Upper lobe of right lung (tissue), 1 donor: ENCODE measurements at regions not wholly inside any gene's neighbourhood (a gene's known extent, or its start where the extent isn't known, plus 50 kb on each side); places are given as distances from the start of the nearest gene placed in this dataset.
"Not testable (repeated sequence)": the region's sequence is repeated elsewhere in the genome, so short reads cannot be mapped to it uniquely, and the experiment has no call there.

ENCODE experiments used
- ATAC-seq: fragments of 200-7000 bp; cut with Tn5 transposase; one replicate; pipeline ENCODE4 v1.9.1; 2020; ENCODE audit warnings: mild to moderate bottlenecking, moderate library complexity
- DNase-seq: peaks from one replicate; pipeline ENCODE4 v3.0.0-alpha.2; 2020
- H3K27ac ChIP-seq: fragments of 200-600 bp; one replicate; pipeline ENCODE4 v1.8.0; 2022
- H3K27me3 ChIP-seq: fragments of 200-600 bp; one replicate; pipeline ENCODE4 v1.8.0; 2022; ENCODE audit warnings: mild to moderate bottlenecking
- H3K36me3 ChIP-seq: fragments of 200-600 bp; one replicate; pipeline ENCODE4 v1.8.0; 2022
- H3K4me1 ChIP-seq: fragments of 200-600 bp; one replicate; pipeline ENCODE4 v1.8.0; 2022
- H3K4me3 ChIP-seq: fragments of 200-600 bp; one replicate; pipeline ENCODE4 v1.8.0; 2022; ENCODE audit warnings: mild to moderate bottlenecking
- H3K9me3 ChIP-seq: fragments of 200-600 bp; one replicate; pipeline ENCODE4 v1.8.0; 2022
- CTCF ChIP-seq: fragments of 200-600 bp; IDR thresholded peaks from one replicate; pipeline ENCODE4 v1.8.0; 2022; ENCODE audit warnings: antibody characterized with exemption
- intact Hi-C: fragments of 100-400 bp; cut with DNase I; formaldehyde crosslinking; loops from one replicate; pipeline ENCODE4 v1.11.0; 2022
- donor health status: DM: no; HTN: yes; CAD: no; lungs with severe emphysema.

DNA sequence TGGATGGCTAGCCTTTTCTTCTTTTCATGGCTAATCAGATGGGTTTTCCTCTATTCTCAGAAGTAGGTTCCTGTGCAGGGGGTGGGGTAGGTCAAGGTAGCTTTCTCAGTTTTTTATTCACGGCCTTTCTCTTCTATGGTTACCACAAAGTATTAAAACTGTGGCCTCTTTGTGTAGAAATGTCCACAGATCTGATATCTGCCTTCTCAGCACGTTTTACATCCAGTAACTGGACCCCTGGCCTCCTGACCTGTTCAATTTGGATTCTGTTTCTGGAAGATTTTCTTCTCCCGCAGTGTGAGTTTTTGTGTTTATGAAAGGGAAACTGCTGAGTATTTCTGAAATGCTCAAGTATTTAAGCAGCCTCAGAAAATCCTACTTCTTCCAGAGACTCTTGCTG is 688.5 kb downstream of the RAPGEF2 start:
- H3K27me3 ChIP-seq: no peaks in the 10 kb centered on the region
- no peak overlapping the region for H3K27ac ChIP-seq
- no peak overlapping the region for H3K4me3 ChIP-seq
- H3K9me3 ChIP-seq: no peaks in the 10 kb centered on the region
- intact Hi-C loops: no loop called here
- no peak for ATAC-seq
- H3K36me3 ChIP-seq: no peaks in the 10 kb centered on the region
- TF ChIP-seq CTCF: no peak
- no peaks in the 10 kb centered on the region for H3K4me1 ChIP-seq
- DNase-seq: no peak

DNA sequence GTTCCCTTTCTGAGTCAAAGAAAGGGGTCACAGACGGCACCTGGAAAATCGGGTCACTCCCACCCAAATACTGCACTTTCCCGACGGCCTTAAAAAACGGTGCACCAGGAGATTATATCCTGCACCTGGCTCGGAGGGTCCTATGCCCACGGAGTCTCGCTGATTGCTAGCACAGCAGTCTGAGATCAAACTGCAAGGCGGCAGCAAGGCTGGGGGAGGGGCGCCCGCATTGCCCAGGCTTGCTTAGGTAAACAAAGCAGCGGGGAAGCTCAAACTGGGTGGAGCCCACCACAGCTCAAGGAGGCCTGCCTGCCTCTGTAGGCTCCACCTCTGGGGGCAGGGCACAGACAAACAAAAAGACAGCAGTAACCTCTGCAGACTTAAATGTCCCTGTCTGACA is 701.7 kb downstream of the RAPGEF2 start:
- H3K36me3 ChIP-seq, H3K9me3 ChIP-seq, H3K4me1 ChIP-seq, H3K27me3 ChIP-seq, DNase-seq, ATAC-seq, H3K4me3 ChIP-seq, intact Hi-C loops, H3K27ac ChIP-seq: not testable (repeated sequence)

DNA sequence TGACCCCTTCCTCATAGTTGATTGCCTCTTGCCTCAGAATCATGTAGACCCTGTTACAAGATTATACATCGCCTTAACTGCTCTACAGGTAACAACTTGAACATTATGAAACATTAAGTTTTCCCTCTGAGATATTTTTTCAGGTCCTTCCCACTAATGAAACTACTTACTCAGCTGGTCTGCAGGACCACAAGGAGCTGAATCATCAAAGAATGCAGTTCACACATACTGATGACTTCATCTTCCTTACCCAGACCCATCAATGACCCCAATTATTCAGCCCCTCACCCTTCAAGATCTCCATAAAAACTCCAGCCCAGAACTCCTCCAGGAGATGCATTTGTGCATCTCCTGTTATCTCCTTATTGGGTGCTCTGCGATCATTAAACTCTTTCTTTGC is 720.9 kb downstream of the RAPGEF2 start:
- no peaks in the 10 kb centered on the region for H3K9me3 ChIP-seq
- no peaks in the 10 kb centered on the region for H3K4me1 ChIP-seq
- DNase-seq: no peak
- no peaks in the 10 kb centered on the region for H3K27me3 ChIP-seq
- no peak overlapping the region for H3K27ac ChIP-seq
- H3K36me3 ChIP-seq: no peaks in the 10 kb centered on the region
- no peak for TF ChIP-seq CTCF
- H3K4me3 ChIP-seq: no peak overlapping the region
- intact Hi-C loops: no loop called here
- no peak for ATAC-seq

GRCh38 chr4:159828687-159829086 is 725.8 kb downstream of the RAPGEF2 start:
- H3K27ac ChIP-seq: no peak overlapping the region
- DNase-seq: no peak
- no peak for ATAC-seq
- no peak overlapping the region for H3K4me3 ChIP-seq
- intact Hi-C loops: no loop called here
- H3K9me3 ChIP-seq: no peaks in the 10 kb centered on the region
- H3K36me3 ChIP-seq: no peaks in the 10 kb centered on the region
- no peaks in the 10 kb centered on the region for H3K27me3 ChIP-seq
- no peaks in the 10 kb centered on the region for H3K4me1 ChIP-seq
- TF ChIP-seq CTCF: no peak

GRCh38 chr4:159829184-159829583 is 726.3 kb downstream of the RAPGEF2 start:
- Histone ChIP-seq H3K36me3 (no peaks in the 10 kb centered on the region), H3K9me3 (no peaks in the 10 kb centered on the region), H3K4me3 (no peak overlapping the region), H3K27me3 (no peaks in the 10 kb centered on the region), H3K27ac (no peak overlapping the region), H3K4me1 (no peaks in the 10 kb centered on the region)
- intact Hi-C loops: no loop called here
- no peak for DNase-seq
- ATAC-seq: no peak
- no peak for TF ChIP-seq CTCF

DNA sequence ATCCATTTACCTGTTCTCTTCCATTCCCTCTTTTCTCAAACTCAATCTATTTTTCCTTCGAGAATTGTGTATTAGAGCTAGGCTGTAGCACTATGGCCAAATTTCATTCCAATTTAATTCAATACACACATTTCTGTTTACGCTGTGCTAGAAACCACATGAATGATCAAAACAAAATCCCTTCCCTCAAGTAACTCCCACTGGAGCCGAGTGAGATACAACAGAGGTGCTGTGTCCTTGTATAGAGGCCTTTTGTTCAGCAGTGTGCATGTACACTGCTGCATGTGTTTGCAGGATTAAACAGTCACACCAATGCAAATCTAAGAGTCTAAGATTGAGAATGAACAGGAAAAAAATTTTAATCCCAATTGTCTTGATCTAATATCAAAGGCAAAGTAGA is 734.2 kb downstream of the RAPGEF2 start:
- H3K27me3 ChIP-seq: no peaks in the 10 kb centered on the region
- intact Hi-C loops: no loop called here
- no peak overlapping the region for H3K4me3 ChIP-seq
- H3K4me1 ChIP-seq: no peaks in the 10 kb centered on the region
- no peak for TF ChIP-seq CTCF
- DNase-seq (no peak), ATAC-seq (no peak)
- no peaks in the 10 kb centered on the region for H3K9me3 ChIP-seq
- no peak overlapping the region for H3K27ac ChIP-seq
- H3K36me3 ChIP-seq: no peaks in the 10 kb centered on the region
